GM19043 (cell line): ENCODE measurements at regions not wholly inside any gene's neighbourhood (a gene's known extent, or its start where the extent isn't known, plus 50 kb on each side); places are given as distances from the start of the nearest gene placed in this dataset.
A peak's percentile ranks its signal among the peaks of the same experiment; 100 is the strongest.

ENCODE experiments used
- ATAC-seq: cut with Tn5 transposase; IDR thresholded peaks from one replicate; pipeline ENCODE4 v1.9.1; 2021; ENCODE audit warnings: low read depth; ENCODE audit not compliant: unreplicated experiment

GRCh38 chr3:147919496-147919895, 510.3 kb downstream of the ZIC1 start:
- ATAC-seq: no peak

- no peak for ATAC-seq
These were observed 511.9 kb downstream of the ZIC1 start for GRCh38 chr3:147921051-147921450.

- ATAC-seq: no peak
These were observed 515.6 kb downstream of the ZIC1 start for GRCh38 chr3:147924755-147925154.

- ATAC-seq: no peak
These were observed 516.1 kb downstream of the ZIC1 start for GRCh38 chr3:147925272-147925671.

GRCh38 chr3:147930232-147930807, 521.2 kb downstream of the ZIC1 start:
- no peak for ATAC-seq

GRCh38 chr3:147934451-147935180, 525.5 kb downstream of the ZIC1 start:
- no peak for ATAC-seq

- no peak for ATAC-seq
These were observed 528.2 kb downstream of the ZIC1 start for GRCh38 chr3:147937341-147937740.

- ATAC-seq: no peak
These were observed 528.7 kb downstream of the ZIC1 start for GRCh38 chr3:147937891-147938290.

GRCh38 chr3:147939425-147939824, 530.3 kb downstream of the ZIC1 start:
- no peak for ATAC-seq

- ATAC-seq: no peak
These were observed 530.7 kb downstream of the ZIC1 start for GRCh38 chr3:147939839-147940238.

GRCh38 chr3:147940405-147941193, 531.4 kb downstream of the ZIC1 start:
- ATAC-seq: no peak

GRCh38 chr3:147941969-147942368, 532.8 kb downstream of the ZIC1 start:
- ATAC-seq: no peak

- ATAC-seq: no peak
These were observed 534.2 kb downstream of the ZIC1 start for GRCh38 chr3:147943265-147943945.

- peak; percentile 42 for ATAC-seq
These were observed 536.9 kb downstream of the ZIC1 start for GRCh38 chr3:147945968-147946519.

- ATAC-seq: no peak
These were observed 547.5 kb downstream of the ZIC1 start for GRCh38 chr3:147956615-147957014.

GRCh38 chr3:147958754-147959153, 549.6 kb downstream of the ZIC1 start:
- ATAC-seq: no peak

- ATAC-seq: no peak
These were observed 551.6 kb downstream of the ZIC1 start for GRCh38 chr3:147960786-147961185.

- no peak for ATAC-seq
These were observed 553.4 kb downstream of the ZIC1 start for GRCh38 chr3:147962408-147963164.

GRCh38 chr3:147963711-147964110, 554.5 kb downstream of the ZIC1 start:
- ATAC-seq: no peak

- ATAC-seq: no peak
These were observed 566.0 kb downstream of the ZIC1 start for GRCh38 chr3:147975165-147975564.
